HG02588 (cell line): ENCODE measurements at regions not wholly inside any gene's neighbourhood (a gene's known extent, or its start where the extent isn't known, plus 50 kb on each side); places are given as distances from the start of the nearest gene placed in this dataset.

ENCODE experiments used
- ATAC-seq: cut with Tn5 transposase; IDR thresholded peaks from one replicate; pipeline ENCODE4 v1.9.1; 2021; ENCODE audit warnings: mild to moderate bottlenecking, moderate library complexity; ENCODE audit not compliant: unreplicated experiment

- ATAC-seq, result no peak
Measured at GRCh38 chr12:97316321-97316720, 146.3 kb upstream of the RMST start.

GRCh38 chr12:97321621-97322020 is 141.0 kb upstream of the RMST start:
- ATAC-seq, result no peak

- ATAC-seq, result no peak
Measured at GRCh38 chr12:97322388-97322787, 140.2 kb upstream of the RMST start.

- no peak for ATAC-seq
Measured at GRCh38 chr12:97323154-97323553, 139.4 kb upstream of the RMST start.

GRCh38 chr12:97324471-97324870 is 138.1 kb upstream of the RMST start:
- ATAC-seq, result no peak

- no peak for ATAC-seq
Measured at GRCh38 chr12:97335115-97335514, 127.5 kb upstream of the RMST start.

- ATAC-seq, result no peak
Measured at GRCh38 chr12:97336900-97337751, 125.5 kb upstream of the RMST start.

GRCh38 chr12:97342130-97342529 is 120.5 kb upstream of the RMST start:
- ATAC-seq, result no peak

- ATAC-seq, result no peak
Measured at GRCh38 chr12:97347956-97348355, 114.6 kb upstream of the RMST start.

- no peak for ATAC-seq
Measured at GRCh38 chr12:97358361-97358760, 104.2 kb upstream of the RMST start.

- ATAC-seq, result no peak
Measured at GRCh38 chr12:97359021-97359690, 103.4 kb upstream of the RMST start.

- no peak for ATAC-seq
Measured at GRCh38 chr12:97363693-97364092, 98.9 kb upstream of the RMST start.

- ATAC-seq, result no peak
Measured at GRCh38 chr12:97368462-97369163, 94.0 kb upstream of the RMST start.

- no peak for ATAC-seq
Measured at GRCh38 chr12:97375310-97375709, 87.3 kb upstream of the RMST start.

- ATAC-seq, result no peak
Measured at GRCh38 chr12:97380440-97380839, 82.2 kb upstream of the RMST start.

GRCh38 chr12:97385121-97385520 is 77.5 kb upstream of the RMST start:
- ATAC-seq, result no peak

- ATAC-seq, result no peak
Measured at GRCh38 chr12:97386133-97386581, 76.4 kb upstream of the RMST start.

GRCh38 chr12:97387844-97388243 is 74.8 kb upstream of the RMST start:
- ATAC-seq, result no peak

- ATAC-seq, result no peak
Measured at GRCh38 chr12:97394657-97395056, 67.9 kb upstream of the RMST start.

- no peak for ATAC-seq
Measured at GRCh38 chr12:97397008-97397407, 65.6 kb upstream of the RMST start.

- no peak for ATAC-seq
Measured at GRCh38 chr12:97398704-97399103, 63.9 kb upstream of the RMST start.

GRCh38 chr12:97404093-97404492 is 58.5 kb upstream of the RMST start:
- no peak for ATAC-seq
